ENCODE measurements at regions not wholly inside any gene's neighbourhood (a gene's known extent, or its start where the extent isn't known, plus 50 kb on each side); places are given as distances from the start of the nearest gene placed in this dataset.

DNA sequence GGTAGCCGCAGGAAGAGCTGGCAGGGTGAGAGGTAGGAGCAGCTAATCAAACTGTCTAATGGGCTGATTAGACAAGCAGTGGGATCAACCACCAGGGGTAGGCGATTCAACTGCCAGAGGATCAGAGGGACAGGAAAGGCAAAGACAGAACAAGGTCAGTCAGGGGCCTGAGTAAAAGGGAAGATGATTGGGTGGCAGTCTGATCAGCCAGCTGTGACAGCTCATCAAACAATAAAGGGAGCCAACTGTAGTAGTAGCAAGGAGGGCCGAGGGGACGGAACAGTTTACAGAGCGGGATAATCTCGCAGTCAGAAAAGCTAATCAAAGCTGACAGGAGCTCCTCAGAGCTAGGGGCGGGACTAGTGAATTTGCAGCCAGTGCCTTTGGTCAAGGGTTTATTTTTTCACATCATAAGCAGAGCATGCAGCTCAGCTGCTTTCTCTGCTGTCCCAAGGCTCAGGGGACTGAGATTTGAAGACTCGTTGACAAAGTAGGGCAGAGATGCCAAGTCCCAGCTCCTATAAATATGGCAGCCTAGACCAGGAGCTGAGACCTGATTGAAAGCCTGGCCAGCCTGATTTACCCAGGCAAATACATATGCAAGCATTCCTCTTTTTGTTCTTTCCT lies 418.2 kb downstream of the GABRG2 start:
- Histone ChIP-seq H4K20me1 (ENCODE audit: control insufficient read depth, insufficient read depth, insufficient read length) (no peaks in the 10 kb centered on the region), H2BK12ac (ENCODE audit: insufficient read length, low read depth, low read length) (no peak overlapping the region), H3K79me2 (ENCODE audit: insufficient read depth, low read length) (no peaks in the 10 kb centered on the region), H3K23ac (ENCODE audit: insufficient read length, low read depth, low read length) (no peak overlapping the region), H3K4me1 (ENCODE audit: insufficient read depth, low read length) (no peaks in the 10 kb centered on the region), H3K56ac (ENCODE audit: insufficient read length, low read depth, low read length) (no peak overlapping the region), H2BK20ac (ENCODE audit: low read depth, low read length, poor library complexity, severe bottlenecking) (no peak overlapping the region), H3T11ph (ENCODE audit: low read length) (no peak overlapping the region), H2BK15ac (ENCODE audit: low read depth, low read length) (no peak overlapping the region), H3K79me1 (ENCODE audit: insufficient read depth, low read depth, low read length, poor library complexity, severe bottlenecking) (no peaks in the 10 kb centered on the region), H2BK5ac (ENCODE audit: insufficient read length, low read length) (no peak overlapping the region), H2AFZ (ENCODE audit: low read length) (peak overlapping the region; percentile 78), H3K9ac (ENCODE audit: extremely low read depth, insufficient read length, low read length) (no peak overlapping the region), H3K9me3 (ENCODE audit: control insufficient read depth, low read depth, low read length) (no peaks in the 10 kb centered on the region), H3K27ac (ENCODE audit: insufficient read length, low read depth, low read length) (no peak overlapping the region), H3K14ac (ENCODE audit: insufficient read depth, low read length) (no peak overlapping the region), H3K23me2 (ENCODE audit: insufficient read length, low read depth, low read length, poor library complexity, severe bottlenecking) (no peaks in the 10 kb centered on the region), H3K27me3 (ENCODE audit: insufficient read depth, low read length) (no peaks in the 10 kb centered on the region), H3K18ac (ENCODE audit: insufficient read length, low read depth, low read length) (no peak overlapping the region), H2AK5ac (ENCODE audit: insufficient read length, low read length) (no peak overlapping the region), H3K4me2 (ENCODE audit: insufficient read depth, insufficient read length, low read length) (no peak overlapping the region), H4K8ac (replicated peaks; ENCODE audit: insufficient read length, low read depth, low read length) (no peak overlapping the region), H2BK120ac (ENCODE audit: low read depth, low read length, poor library complexity, severe bottlenecking) (no peak overlapping the region), H4K91ac (ENCODE audit: insufficient read length, low read depth, low read length) (no peak overlapping the region), H4K5ac (ENCODE audit: insufficient read length, low read depth, low read length) (no peak overlapping the region), H3K4ac (ENCODE audit: low read depth, low read length) (no peak overlapping the region)
- DNase-seq = peak; percentile 46
- WGBS (ENCODE audit: extremely low coverage, insufficient read length, low lambda C conversion rate) = no CpG with 5 or more reads among the region's 8 CpGs
- no peak overlapping the region for H3K4me3 Mint-ChIP-seq
- TF ChIP-seq, protein P1, sequence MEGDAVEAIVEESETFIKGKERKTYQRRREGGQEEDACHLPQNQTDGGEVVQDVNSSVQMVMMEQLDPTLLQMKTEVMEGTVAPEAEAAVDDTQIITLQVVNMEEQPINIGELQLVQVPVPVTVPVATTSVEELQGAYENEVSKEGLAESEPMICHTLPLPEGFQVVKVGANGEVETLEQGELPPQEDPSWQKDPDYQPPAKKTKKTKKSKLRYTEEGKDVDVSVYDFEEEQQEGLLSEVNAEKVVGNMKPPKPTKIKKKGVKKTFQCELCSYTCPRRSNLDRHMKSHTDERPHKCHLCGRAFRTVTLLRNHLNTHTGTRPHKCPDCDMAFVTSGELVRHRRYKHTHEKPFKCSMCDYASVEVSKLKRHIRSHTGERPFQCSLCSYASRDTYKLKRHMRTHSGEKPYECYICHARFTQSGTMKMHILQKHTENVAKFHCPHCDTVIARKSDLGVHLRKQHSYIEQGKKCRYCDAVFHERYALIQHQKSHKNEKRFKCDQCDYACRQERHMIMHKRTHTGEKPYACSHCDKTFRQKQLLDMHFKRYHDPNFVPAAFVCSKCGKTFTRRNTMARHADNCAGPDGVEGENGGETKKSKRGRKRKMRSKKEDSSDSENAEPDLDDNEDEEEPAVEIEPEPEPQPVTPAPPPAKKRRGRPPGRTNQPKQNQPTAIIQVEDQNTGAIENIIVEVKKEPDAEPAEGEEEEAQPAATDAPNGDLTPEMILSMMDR (conservative IDR thresholded peaks at IDR 0.05) = 0 out of 3 replicates have a peak, but pooled peaks have one; percentile 14
- no peaks in the 10 kb centered on the region for H3K9me3 Mint-ChIP-seq
- H3K4me1 Mint-ChIP-seq = peaks cover 5% of the 10 kb centered on the region in 2 experiments; a peak in 1 of 4 replicates
- peak overlapping the region in 1 of 3 experiments; percentile 7; a peak in 1 of 7 replicates for H3K27ac Mint-ChIP-seq
- no peaks in the 10 kb centered on the region for H3K27me3 Mint-ChIP-seq (ENCODE audit: low read depth)
- no peaks in the 10 kb centered on the region for H3K36me3 Mint-ChIP-seq (ENCODE audit: insufficient read depth in 1 of 3, low read depth in 3 of 3)
